Kidney epithelial cell (primary cell): ENCODE measurements at regions not wholly inside any gene's neighbourhood (a gene's known extent, or its start where the extent isn't known, plus 50 kb on each side); places are given as distances from the start of the nearest gene placed in this dataset.

Source experiments
- DNase-seq: peaks from one replicate; pipeline ENCODE4 v3.0.0-alpha.2; 2010; ENCODE audit warnings: low read depth
- H3K27me3 ChIP-seq: 2 replicates; pipeline ENCODE4 v1.6.0; 2011; ENCODE audit warnings: low read length; ENCODE audit not compliant: control insufficient read depth, insufficient read depth
- H3K36me3 ChIP-seq: 2 replicates; pipeline ENCODE4 v1.5.1; 2011; ENCODE audit warnings: low read length; ENCODE audit not compliant: control insufficient read depth, insufficient read depth
- H3K4me3 ChIP-seq: 2 replicates; pipeline ENCODE4 v1.5.1; 2011; ENCODE audit warnings: low read depth, mild to moderate bottlenecking, control low read depth, low read length
- TF ChIP-seq, protein P1 (sequence below): IDR thresholded peaks from 2 replicates; pipeline ENCODE4 v1.5.1; 2011; ENCODE audit warnings: mild to moderate bottlenecking, moderate library complexity, low read length, control low read depth, inconsistent platforms; ENCODE audit not compliant: insufficient read depth, poor library complexity, severe bottlenecking

DNA sequence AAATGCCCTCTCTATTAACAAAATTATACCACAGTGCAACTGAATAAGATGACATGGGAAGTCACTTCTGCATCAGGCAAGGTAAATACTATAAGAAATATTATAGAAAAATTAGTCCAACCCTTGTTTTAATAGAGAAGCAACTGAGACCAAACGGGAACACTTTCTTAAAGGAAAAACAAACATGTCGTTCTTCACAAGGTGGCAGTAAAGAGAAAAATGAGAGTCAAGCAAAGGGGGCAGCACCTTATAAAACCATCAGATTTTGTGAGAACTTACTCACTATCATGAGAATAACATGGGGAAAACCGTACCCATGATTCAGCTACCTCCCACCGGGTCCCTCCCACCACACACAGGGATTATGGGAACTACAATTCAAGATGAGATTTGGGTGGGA lies 481.7 kb upstream of the CRIM1 start:
- DNase-seq, result no peak
- Histone ChIP-seq H3K4me3 (no peak overlapping the region), H3K27me3 (no peaks in the 10 kb centered on the region), H3K36me3 (no peaks in the 10 kb centered on the region)
- TF ChIP-seq, protein P1, sequence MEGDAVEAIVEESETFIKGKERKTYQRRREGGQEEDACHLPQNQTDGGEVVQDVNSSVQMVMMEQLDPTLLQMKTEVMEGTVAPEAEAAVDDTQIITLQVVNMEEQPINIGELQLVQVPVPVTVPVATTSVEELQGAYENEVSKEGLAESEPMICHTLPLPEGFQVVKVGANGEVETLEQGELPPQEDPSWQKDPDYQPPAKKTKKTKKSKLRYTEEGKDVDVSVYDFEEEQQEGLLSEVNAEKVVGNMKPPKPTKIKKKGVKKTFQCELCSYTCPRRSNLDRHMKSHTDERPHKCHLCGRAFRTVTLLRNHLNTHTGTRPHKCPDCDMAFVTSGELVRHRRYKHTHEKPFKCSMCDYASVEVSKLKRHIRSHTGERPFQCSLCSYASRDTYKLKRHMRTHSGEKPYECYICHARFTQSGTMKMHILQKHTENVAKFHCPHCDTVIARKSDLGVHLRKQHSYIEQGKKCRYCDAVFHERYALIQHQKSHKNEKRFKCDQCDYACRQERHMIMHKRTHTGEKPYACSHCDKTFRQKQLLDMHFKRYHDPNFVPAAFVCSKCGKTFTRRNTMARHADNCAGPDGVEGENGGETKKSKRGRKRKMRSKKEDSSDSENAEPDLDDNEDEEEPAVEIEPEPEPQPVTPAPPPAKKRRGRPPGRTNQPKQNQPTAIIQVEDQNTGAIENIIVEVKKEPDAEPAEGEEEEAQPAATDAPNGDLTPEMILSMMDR, result no peak

- no peak overlapping the region for H3K4me3 ChIP-seq
- H3K27me3 ChIP-seq, result no peaks in the 10 kb centered on the region
- DNase-seq, result no peak
- H3K36me3 ChIP-seq, result no peaks in the 10 kb centered on the region
- TF ChIP-seq, protein P1, result no peak
Observed at GRCh38 chr2:35871672-35872071, 483.9 kb upstream of the CRIM1 start.

DNA sequence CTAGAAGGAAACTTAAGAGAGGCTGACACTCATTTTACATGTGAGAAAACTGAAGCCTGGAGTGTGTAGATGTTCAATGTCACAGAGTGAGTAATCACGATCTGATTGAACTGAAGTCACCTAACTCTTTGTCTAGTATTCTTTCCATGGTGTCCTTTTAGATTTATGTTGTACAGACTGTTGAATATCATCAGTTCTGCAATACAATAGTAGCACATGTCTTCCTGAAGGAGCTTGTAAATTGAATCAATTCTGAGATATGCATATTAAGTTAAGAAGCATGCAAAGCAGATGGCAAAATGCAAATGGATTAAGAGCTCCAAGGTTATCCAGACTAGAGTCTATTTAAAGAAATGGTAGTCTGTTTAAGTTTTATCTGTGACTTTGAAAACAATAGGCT lies 484.9 kb upstream of the CRIM1 start:
- H3K4me3 ChIP-seq, result no peak overlapping the region
- H3K27me3 ChIP-seq, result no peaks in the 10 kb centered on the region
- H3K36me3 ChIP-seq, result no peaks in the 10 kb centered on the region
- TF ChIP-seq, protein P1, result no peak
- DNase-seq, result no peak

GRCh38 chr2:35864141-35864540 lies 491.4 kb upstream of the CRIM1 start:
- TF ChIP-seq, protein P1, result no peak
- H3K36me3 ChIP-seq, result no peaks in the 10 kb centered on the region
- H3K27me3 ChIP-seq, result no peaks in the 10 kb centered on the region
- no peak for DNase-seq
- H3K4me3 ChIP-seq, result no peak overlapping the region

GRCh38 chr2:35858216-35858615 lies 497.4 kb upstream of the CRIM1 start:
- no peak for DNase-seq
- Histone ChIP-seq H3K27me3 (no peaks in the 10 kb centered on the region), H3K36me3 (no peaks in the 10 kb centered on the region), H3K4me3 (no peak overlapping the region)
- TF ChIP-seq, protein P1, result peak; percentile 27

- Histone ChIP-seq H3K4me3 (no peak overlapping the region), H3K27me3 (no peaks in the 10 kb centered on the region), H3K36me3 (no peaks in the 10 kb centered on the region)
- TF ChIP-seq, protein P1, result no peak
- peak; percentile 0 for DNase-seq
Observed at GRCh38 chr2:35857498-35857897, 498.1 kb upstream of the CRIM1 start.
